ENCODE measurements at regions not wholly inside any gene's neighbourhood (a gene's known extent, or its start where the extent isn't known, plus 50 kb on each side); places are given as distances from the start of the nearest gene placed in this dataset.

- no peaks in the 10 kb centered on the region for H3K36me3 Mint-ChIP-seq (ENCODE audit: low read depth)
- no peak overlapping the region for H3K27ac Mint-ChIP-seq
- intact Hi-C loops (cut with DNase I, micrococcal nuclease) = no loop called here
- no peaks in the 10 kb centered on the region for H3K27me3 Mint-ChIP-seq
- no peaks in the 10 kb centered on the region for H3K9me3 Mint-ChIP-seq (ENCODE audit: low read depth)
- ChIA-PET CTCF (no interaction called here), POLR2A (no interaction called here)
- no peaks in the 10 kb centered on the region for H3K4me1 Mint-ChIP-seq
- no peak overlapping the region for H3K4me3 Mint-ChIP-seq
- ATAC-seq (no peak), DNase-seq (no peak)
Measured at GRCh38 chr2:60299179-60299578, 254.3 kb downstream of the BCL11A start.

GRCh38 chr2:60298006-60298696 is 255.3 kb downstream of the BCL11A start:
- no peak overlapping the region for H3K4me3 Mint-ChIP-seq
- no peaks in the 10 kb centered on the region for H3K27me3 Mint-ChIP-seq
- no peaks in the 10 kb centered on the region for H3K9me3 Mint-ChIP-seq (ENCODE audit: low read depth)
- intact Hi-C loops (cut with DNase I, micrococcal nuclease) = no loop called here
- ChIA-PET POLR2A (no interaction called here), CTCF (no interaction called here)
- H3K4me1 Mint-ChIP-seq = no peaks in the 10 kb centered on the region
- no peak overlapping the region for H3K27ac Mint-ChIP-seq
- H3K36me3 Mint-ChIP-seq (ENCODE audit: low read depth) = no peaks in the 10 kb centered on the region
- no peak for DNase-seq
- ATAC-seq = no peak

GRCh38 chr2:60297296-60298005 is 256.0 kb downstream of the BCL11A start:
- intact Hi-C loops (cut with DNase I, micrococcal nuclease) = no loop called here
- no peaks in the 10 kb centered on the region for H3K36me3 Mint-ChIP-seq (ENCODE audit: low read depth)
- POLR2A ChIA-PET = no interaction called here
- no peaks in the 10 kb centered on the region for H3K9me3 Mint-ChIP-seq (ENCODE audit: low read depth)
- no peak for ATAC-seq
- DNase-seq = no peak
- H3K27ac Mint-ChIP-seq = no peak overlapping the region
- CTCF ChIA-PET = no interaction called here
- no peaks in the 10 kb centered on the region for H3K27me3 Mint-ChIP-seq
- no peak overlapping the region for H3K4me3 Mint-ChIP-seq
- no peaks in the 10 kb centered on the region for H3K4me1 Mint-ChIP-seq

- Mint-ChIP-seq H3K27me3 (no peaks in the 10 kb centered on the region), H3K36me3 (ENCODE audit: low read depth) (no peaks in the 10 kb centered on the region), H3K4me1 (no peaks in the 10 kb centered on the region), H3K4me3 (no peak overlapping the region), H3K27ac (no peak overlapping the region), H3K9me3 (ENCODE audit: low read depth) (no peaks in the 10 kb centered on the region)
- ATAC-seq (no peak), DNase-seq (no peak)
- CTCF ChIA-PET = no interaction called here
- POLR2A ChIA-PET = no interaction called here
- intact Hi-C loops (cut with DNase I, micrococcal nuclease) = no loop called here
Measured at GRCh38 chr2:60296219-60296955, 257.1 kb downstream of the BCL11A start.

- ATAC-seq (no peak), DNase-seq (no peak)
- intact Hi-C loops (cut with DNase I, micrococcal nuclease) = no loop called here
- Mint-ChIP-seq H3K36me3 (ENCODE audit: low read depth) (no peaks in the 10 kb centered on the region), H3K9me3 (ENCODE audit: low read depth) (no peaks in the 10 kb centered on the region), H3K27me3 (peaks cover 2% of the 10 kb centered on the region), H3K27ac (no peak overlapping the region), H3K4me1 (no peaks in the 10 kb centered on the region), H3K4me3 (no peak overlapping the region)
- CTCF ChIA-PET = no interaction called here
- POLR2A ChIA-PET = no interaction called here
Measured at GRCh38 chr2:60295636-60295962, 257.9 kb downstream of the BCL11A start.

- Mint-ChIP-seq H3K4me1 (no peaks in the 10 kb centered on the region), H3K27ac (no peak overlapping the region), H3K9me3 (ENCODE audit: low read depth) (no peaks in the 10 kb centered on the region), H3K4me3 (no peak overlapping the region), H3K36me3 (ENCODE audit: low read depth) (no peaks in the 10 kb centered on the region), H3K27me3 (peaks cover 2% of the 10 kb centered on the region)
- CTCF ChIA-PET = interaction anchor here (1.0 kb wide), 1 partner anchor 10 kb away, joined by 3 read pairs; no protein-coding TSS in a partner anchor
- DNase-seq (no peak), ATAC-seq (no peak)
- POLR2A ChIA-PET = no interaction called here
- intact Hi-C loops (cut with DNase I, micrococcal nuclease) = no loop called here
Measured at GRCh38 chr2:60294901-60295635, 258.4 kb downstream of the BCL11A start.

- Mint-ChIP-seq H3K27ac (no peak overlapping the region), H3K4me1 (no peaks in the 10 kb centered on the region), H3K4me3 (no peak overlapping the region), H3K36me3 (ENCODE audit: low read depth) (no peaks in the 10 kb centered on the region), H3K27me3 (peaks cover 2% of the 10 kb centered on the region), H3K9me3 (ENCODE audit: low read depth) (no peaks in the 10 kb centered on the region)
- CTCF ChIA-PET = no interaction called here
- DNase-seq (no peak), ATAC-seq (no peak)
- intact Hi-C loops (cut with DNase I, micrococcal nuclease) = no loop called here
- POLR2A ChIA-PET = no interaction called here
Measured at GRCh38 chr2:60292242-60292641, 261.2 kb downstream of the BCL11A start.

GRCh38 chr2:60290509-60290908 is 262.9 kb downstream of the BCL11A start:
- intact Hi-C loops (cut with DNase I, micrococcal nuclease) = no loop called here
- DNase-seq = no peak
- ATAC-seq = no peak
- H3K4me3 Mint-ChIP-seq = no peak overlapping the region
- H3K36me3 Mint-ChIP-seq (ENCODE audit: low read depth) = no peaks in the 10 kb centered on the region
- peaks cover 2% of the 10 kb centered on the region for H3K27me3 Mint-ChIP-seq
- H3K9me3 Mint-ChIP-seq (ENCODE audit: low read depth) = no peaks in the 10 kb centered on the region
- ChIA-PET CTCF (no interaction called here), POLR2A (no interaction called here)
- no peaks in the 10 kb centered on the region for H3K4me1 Mint-ChIP-seq
- no peak overlapping the region for H3K27ac Mint-ChIP-seq

GRCh38 chr2:60285626-60286316 is 267.7 kb downstream of the BCL11A start:
- H3K36me3 Mint-ChIP-seq (ENCODE audit: low read depth) = no peaks in the 10 kb centered on the region
- ChIA-PET POLR2A (no interaction called here), CTCF (interaction anchor here (0.6 to 0.8 kb wide), 4 partner anchors 7 to 1648 kb away, joined by 3 to 4 read pairs (median 3); no protein-coding TSS in a partner anchor)
- DNase-seq (no peak), ATAC-seq (no peak)
- intact Hi-C loops (cut with DNase I, micrococcal nuclease) = no loop called here
- H3K4me3 Mint-ChIP-seq = no peak overlapping the region
- H3K27ac Mint-ChIP-seq = no peak overlapping the region
- peaks cover 2% of the 10 kb centered on the region for H3K27me3 Mint-ChIP-seq
- H3K9me3 Mint-ChIP-seq (ENCODE audit: low read depth) = no peaks in the 10 kb centered on the region
- H3K4me1 Mint-ChIP-seq = no peaks in the 10 kb centered on the region

GRCh38 chr2:60283626-60284025 is 269.8 kb downstream of the BCL11A start:
- intact Hi-C loops (cut with DNase I, micrococcal nuclease) = no loop called here
- no peaks in the 10 kb centered on the region for H3K4me1 Mint-ChIP-seq
- no peak overlapping the region for H3K27ac Mint-ChIP-seq
- ChIA-PET POLR2A (no interaction called here), CTCF (no interaction called here)
- H3K36me3 Mint-ChIP-seq (ENCODE audit: low read depth) = no peaks in the 10 kb centered on the region
- no peak overlapping the region for H3K4me3 Mint-ChIP-seq
- H3K27me3 Mint-ChIP-seq = no peaks in the 10 kb centered on the region
- no peak for ATAC-seq
- H3K9me3 Mint-ChIP-seq (ENCODE audit: low read depth) = no peaks in the 10 kb centered on the region
- DNase-seq = no peak

GRCh38 chr2:60282886-60283285 is 270.6 kb downstream of the BCL11A start:
- no peak for ATAC-seq
- Mint-ChIP-seq H3K27me3 (no peaks in the 10 kb centered on the region), H3K4me3 (no peak overlapping the region), H3K9me3 (ENCODE audit: low read depth) (no peaks in the 10 kb centered on the region), H3K27ac (no peak overlapping the region), H3K4me1 (no peaks in the 10 kb centered on the region), H3K36me3 (ENCODE audit: low read depth) (no peaks in the 10 kb centered on the region)
- CTCF ChIA-PET = no interaction called here
- no peak for DNase-seq
- intact Hi-C loops (cut with DNase I, micrococcal nuclease) = no loop called here
- POLR2A ChIA-PET = no interaction called here
